ENCODE measurements at regions not wholly inside any gene's neighbourhood (a gene's known extent, or its start where the extent isn't known, plus 50 kb on each side); places are given as distances from the start of the nearest gene placed in this dataset.

- ATAC-seq (peak in 1 of 4 donors; percentile 26), DNase-seq (no peak)
- Histone ChIP-seq H3K36me3 (no peaks in the 10 kb centered on the region), H3K27ac (no peak overlapping the region), H3K4me1 (no peaks in the 10 kb centered on the region), H3K27me3 (no peaks in the 10 kb centered on the region), H3K9me3 (no peaks in the 10 kb centered on the region), H3K4me3 (no peak overlapping the region)
- no CpG with 5 or more reads among the region's 4 CpGs for WGBS (ENCODE audit: insufficient coverage, low coverage, low lambda C conversion rate, missing lambda C conversion rate)
- TF ChIP-seq CTCF (IDR thresholded peaks at IDR 0.05), result no peak
- TF ChIP-seq POLR2A (IDR thresholded peaks at IDR 0.05), result no peak
- intact Hi-C loops (cut with DNase I), result no loop called here
These were observed 613.5 kb downstream of the PCDH18 start for GRCh38 chr4:136918772-136919171.

- Histone ChIP-seq H3K27me3 (no peaks in the 10 kb centered on the region), H3K4me1 (no peaks in the 10 kb centered on the region), H3K9me3 (no peaks in the 10 kb centered on the region), H3K27ac (no peak overlapping the region), H3K4me3 (no peak overlapping the region), H3K36me3 (no peaks in the 10 kb centered on the region)
- no peak for DNase-seq
- TF ChIP-seq POLR2A (IDR thresholded peaks at IDR 0.05), result no peak
- TF ChIP-seq CTCF (IDR thresholded peaks at IDR 0.05), result no peak
- no peak for ATAC-seq
- intact Hi-C loops (cut with DNase I), result no loop called here
- WGBS (ENCODE audit: insufficient coverage, low coverage, low lambda C conversion rate, missing lambda C conversion rate), result 0% methylated on average over 1 of the region's 5 CpGs
These were observed 614.8 kb downstream of the PCDH18 start for GRCh38 chr4:136917312-136918110.

- intact Hi-C loops (cut with DNase I), result no loop called here
- ATAC-seq, result no peak
- Histone ChIP-seq H3K4me1 (no peaks in the 10 kb centered on the region), H3K4me3 (no peak overlapping the region), H3K27ac (no peak overlapping the region), H3K36me3 (no peaks in the 10 kb centered on the region), H3K27me3 (peaks cover 0 to 5% of the 10 kb centered on the region in 2 donors), H3K9me3 (no peaks in the 10 kb centered on the region)
- no peak for DNase-seq
- WGBS (ENCODE audit: insufficient coverage, low coverage, low lambda C conversion rate, missing lambda C conversion rate), result 43% methylated on average over 3 of the region's 3 CpGs
- TF ChIP-seq CTCF (IDR thresholded peaks at IDR 0.05), result no peak
- no peak for TF ChIP-seq POLR2A (IDR thresholded peaks at IDR 0.05)
These were observed 622.7 kb downstream of the PCDH18 start for GRCh38 chr4:136909626-136910025.

GRCh38 chr4:136908122-136908521 lies 624.2 kb downstream of the PCDH18 start:
- Histone ChIP-seq H3K4me1 (no peaks in the 10 kb centered on the region), H3K27ac (no peak overlapping the region), H3K9me3 (no peaks in the 10 kb centered on the region), H3K4me3 (no peak overlapping the region), H3K36me3 (no peaks in the 10 kb centered on the region), H3K27me3 (peaks cover 0 to 5% of the 10 kb centered on the region in 2 donors)
- ATAC-seq, result no peak
- TF ChIP-seq POLR2A (IDR thresholded peaks at IDR 0.05), result no peak
- TF ChIP-seq CTCF (IDR thresholded peaks at IDR 0.05), result no peak
- intact Hi-C loops (cut with DNase I), result no loop called here
- WGBS (ENCODE audit: insufficient coverage, low coverage, low lambda C conversion rate, missing lambda C conversion rate), result 36% methylated on average over 2 of the region's 2 CpGs
- DNase-seq, result no peak
